Stomach (tissue), 4 donors: ENCODE measurements at regions not wholly inside any gene's neighbourhood (a gene's known extent, or its start where the extent isn't known, plus 50 kb on each side); places are given as distances from the start of the nearest gene placed in this dataset.

ENCODE experiments used
- EP300 ChIP-seq: sonication (generic); formaldehyde crosslinking; IDR thresholded peaks from one replicate; pipeline ENCODE4 v1.6.1; 2017; ENCODE audit warnings: antibody characterized with exemption
- POLR2A ChIP-seq, 4 donors: fragments of 450-650 bp; IDR thresholded peaks; one replicate each; pipeline ENCODE4 v1.6.1; 2016; ENCODE audit warnings: antibody characterized with exemption in 4 of 4, control low read depth in 2 of 4, mild to moderate bottlenecking in 1 of 4, moderate library complexity in 1 of 4
- POLR2AphosphoS5 ChIP-seq, 3 donors: sonication (generic); formaldehyde crosslinking; IDR thresholded peaks; one replicate each; pipeline ENCODE4 v1.6.1; 2016; ENCODE audit warnings: antibody characterized with exemption in 3 of 3
- TF ChIP-seq, protein P1 (sequence below), 7 experiments: fragments of 450-650 bp in 4 of 7; fragments of 200-600 bp in 3 of 7; sonication (generic) in 3 of 7; IDR thresholded peaks; one replicate each; pipeline ENCODE4 v1.5.1; 2016 to 2019; ENCODE audit warnings: antibody characterized with exemption in 7 of 7, control low read depth in 2 of 7, mild to moderate bottlenecking in 1 of 7

DNA sequence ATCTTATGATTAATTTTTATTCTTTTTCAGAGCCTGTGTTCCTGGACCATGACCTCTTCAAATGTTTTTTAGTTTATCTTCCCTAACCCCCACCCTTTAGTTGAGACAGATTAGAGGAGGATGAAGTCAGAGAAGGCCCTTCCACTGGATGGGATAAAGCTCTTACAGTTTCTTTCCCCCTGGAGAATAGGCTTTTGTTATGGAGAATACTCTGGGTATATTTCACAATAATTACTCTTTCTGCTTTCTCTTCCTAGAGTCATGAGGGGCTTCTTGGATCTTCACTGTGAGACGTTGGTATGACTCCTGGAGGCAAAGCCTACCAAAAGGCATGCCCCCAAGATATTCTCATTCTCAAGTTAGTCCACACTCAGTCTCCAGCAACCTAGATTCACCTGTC lies 144.4 kb upstream of the THRB start:
- TF ChIP-seq, protein P1, sequence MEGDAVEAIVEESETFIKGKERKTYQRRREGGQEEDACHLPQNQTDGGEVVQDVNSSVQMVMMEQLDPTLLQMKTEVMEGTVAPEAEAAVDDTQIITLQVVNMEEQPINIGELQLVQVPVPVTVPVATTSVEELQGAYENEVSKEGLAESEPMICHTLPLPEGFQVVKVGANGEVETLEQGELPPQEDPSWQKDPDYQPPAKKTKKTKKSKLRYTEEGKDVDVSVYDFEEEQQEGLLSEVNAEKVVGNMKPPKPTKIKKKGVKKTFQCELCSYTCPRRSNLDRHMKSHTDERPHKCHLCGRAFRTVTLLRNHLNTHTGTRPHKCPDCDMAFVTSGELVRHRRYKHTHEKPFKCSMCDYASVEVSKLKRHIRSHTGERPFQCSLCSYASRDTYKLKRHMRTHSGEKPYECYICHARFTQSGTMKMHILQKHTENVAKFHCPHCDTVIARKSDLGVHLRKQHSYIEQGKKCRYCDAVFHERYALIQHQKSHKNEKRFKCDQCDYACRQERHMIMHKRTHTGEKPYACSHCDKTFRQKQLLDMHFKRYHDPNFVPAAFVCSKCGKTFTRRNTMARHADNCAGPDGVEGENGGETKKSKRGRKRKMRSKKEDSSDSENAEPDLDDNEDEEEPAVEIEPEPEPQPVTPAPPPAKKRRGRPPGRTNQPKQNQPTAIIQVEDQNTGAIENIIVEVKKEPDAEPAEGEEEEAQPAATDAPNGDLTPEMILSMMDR (IDR thresholded peaks at IDR 0.05): no peak
- TF ChIP-seq EP300 (no peak), POLR2AphosphoS5 (IDR thresholded peaks at IDR 0.05) (no peak), POLR2A (IDR thresholded peaks at IDR 0.05) (no peak)
